GM13977 (cell line): ENCODE measurements at regions not wholly inside any gene's neighbourhood (a gene's known extent, or its start where the extent isn't known, plus 50 kb on each side); places are given as distances from the start of the nearest gene placed in this dataset.

Experiments used
- DNase-seq: peaks from one replicate; pipeline ENCODE4 v3.0.0; 2012; ENCODE audit warnings: low spot score
- CTCF ChIP-seq: IDR thresholded peaks from 2 replicates; pipeline ENCODE4 v1.5.1; 2012; ENCODE audit warnings: mild to moderate bottlenecking, control low read depth; ENCODE audit not compliant: insufficient read depth; ENCODE audit errors: extremely low read depth, missing control alignments
- in situ Hi-C: fragments of 300-500 bp; cut with MboI; formaldehyde crosslinking; loops from one replicate; pipeline ENCODE4 v1.12.0; 2022; ENCODE audit warnings: low sequenced_read_pairs, low pct_unique_long_range_greater_than_20kb, mixed read lengths, inconsistent platforms; ENCODE audit not compliant: unreplicated experiment

- DNase-seq: no peak
These were observed 207.5 kb downstream of the IL20RB start for GRCh38 chr3:137165117-137165806.

GRCh38 chr3:137171834-137172603 is 214.2 kb downstream of the IL20RB start:
- in situ Hi-C loops: no loop called here
- DNase-seq: no peak
- TF ChIP-seq CTCF: no peak

More at GRCh38 chr3:137165117-137165806, 207.5 kb downstream of the IL20RB start:
- in situ Hi-C loops: no loop called here
- TF ChIP-seq CTCF: no peak

- no peak for DNase-seq
- in situ Hi-C loops: no loop called here
- TF ChIP-seq CTCF: no peak
These were observed 214.9 kb downstream of the IL20RB start for GRCh38 chr3:137172728-137173127.

GRCh38 chr3:137174514-137174913 is 216.7 kb downstream of the IL20RB start:
- DNase-seq: no peak
- in situ Hi-C loops: no loop called here
- no peak for TF ChIP-seq CTCF

- in situ Hi-C loops: no loop called here
- TF ChIP-seq CTCF: no peak
- DNase-seq: no peak
These were observed 222.4 kb downstream of the IL20RB start for GRCh38 chr3:137180220-137180619.

- in situ Hi-C loops: no loop called here
- no peak for TF ChIP-seq CTCF
- no peak for DNase-seq
These were observed 233.5 kb downstream of the IL20RB start for GRCh38 chr3:137191133-137191923.
